Panc1 (cell line): ENCODE measurements at regions not wholly inside any gene's neighbourhood (a gene's known extent, or its start where the extent isn't known, plus 50 kb on each side); places are given as distances from the start of the nearest gene placed in this dataset.

Experiments
- ATAC-seq: fragments of 200-7000 bp; cut with Tn5 transposase; 2 replicates; pipeline ENCODE4 v1.9.1; 2020; ENCODE audit warnings: mild to moderate bottlenecking, moderate library complexity
- BruUV-seq: library from RNA; stranded (reverse); fragments of 400-500 nt; replicated peaks from 2 replicates; lab custom pipeline; 2021; lab: Mats Ljungman, UMichigan
- CTCF ChIA-PET: fragments of 300-600 bp; sonication (Branson Sonifier 250); formaldehyde crosslinking; loops from one replicate; lab custom pipeline; 2022; ENCODE audit warnings: antibody characterized with exemption; lab: Charles Lee
- POLR2A ChIA-PET: fragments of 300-600 bp; sonication (Branson Sonifier 250); formaldehyde crosslinking; loops from one replicate; lab custom pipeline; 2022; ENCODE audit warnings: antibody characterized with exemption; lab: Charles Lee
- DNase-seq: peaks from one replicate; pipeline ENCODE4 v3.0.0-alpha.2; 2010; ENCODE audit warnings: low read depth, low spot score
- H3K27ac ChIP-seq: 2 replicates; pipeline ENCODE4 v1.5.1; 2011; ENCODE audit warnings: mild to moderate bottlenecking, low read length, inconsistent platforms
- H3K27me3 ChIP-seq: fragments of 200-500 bp; sonication (Bioruptor generic); 2 replicates; pipeline ENCODE4 v1.6.0; 2014; ENCODE audit warnings: low read length, inconsistent platforms; ENCODE audit not compliant: control insufficient read depth, insufficient read depth
- H3K36me3 ChIP-seq: fragments of 200-500 bp; sonication (Bioruptor generic); 2 replicates; pipeline ENCODE4 v1.5.1; 2014; ENCODE audit warnings: inconsistent platforms, mild to moderate bottlenecking, low read length, moderate library complexity; ENCODE audit not compliant: control insufficient read depth, insufficient read depth
- H3K4me1 ChIP-seq: 2 replicates; pipeline ENCODE4 v1.5.1; 2011; ENCODE audit warnings: inconsistent platforms, mild to moderate bottlenecking, low read length, moderate library complexity; ENCODE audit not compliant: control insufficient read depth, insufficient read depth
- H3K4me3 ChIP-seq, 2 experiments: 2 replicates each; pipeline ENCODE4 v1.5.1; 2011 to 2012; ENCODE audit warnings: low read depth in 2 of 2, low read length in 2 of 2, mild to moderate bottlenecking in 2 of 2, inconsistent platforms in 1 of 2, moderate library complexity in 1 of 2
- H3K9me3 ChIP-seq: fragments of 200-500 bp; sonication (Bioruptor generic); 2 replicates; pipeline ENCODE4 v1.5.1; 2014; ENCODE audit warnings: low read depth, mild to moderate bottlenecking, inconsistent platforms, low read length, moderate library complexity; ENCODE audit not compliant: control insufficient read depth, insufficient read depth
- CTCF ChIP-seq: fragments of 450-650 bp; IDR thresholded peaks from 2 replicates; pipeline ENCODE4 v1.5.1; 2017; ENCODE audit warnings: mild to moderate bottlenecking
- POLR2AphosphoS5 ChIP-seq: IDR thresholded peaks from 2 replicates; pipeline ENCODE4 v1.6.1; 2012; ENCODE audit warnings: mild to moderate bottlenecking, low read depth, low read length, moderate library complexity
- REST ChIP-seq, 2 experiments: IDR thresholded peaks; 2 replicates each; pipeline ENCODE4 v1.6.1; 2011 to 2012; ENCODE audit warnings: low read depth in 2 of 2, control low read depth in 1 of 2, low read length in 1 of 2, mild to moderate bottlenecking in 1 of 2, moderate library complexity in 1 of 2; ENCODE audit not compliant: insufficient read depth in 1 of 2
- SIN3A ChIP-seq: IDR thresholded peaks from 2 replicates; pipeline ENCODE4 v1.6.1; 2012; ENCODE audit warnings: low read depth, mild to moderate bottlenecking, low read length, moderate library complexity, borderline replicate concordance; ENCODE audit not compliant: insufficient read depth
- TCF7L2 ChIP-seq: IDR thresholded peaks from 2 replicates; pipeline ENCODE4 v1.6.1; 2011; ENCODE audit warnings: mild to moderate bottlenecking, low read depth, low read length, inconsistent platforms
- in situ Hi-C: cut with HindIII; loops from 2 replicates; pipeline ENCODE4 v1.10.0; 2016; ENCODE audit warnings: low sequenced_read_pairs, low pct_unique_long_range_greater_than_20kb
- intact Hi-C: fragments of 100-400 bp; cut with micrococcal nuclease; formaldehyde crosslinking; loops from one replicate; pipeline ENCODE4 v1.10.0; 2022; ENCODE audit not compliant: unreplicated experiment

- ChIA-PET POLR2A (interaction anchor here (0.6 kb wide), 1 partner anchor 685 kb away, joined by 3 read pairs; no protein-coding TSS in a partner anchor), CTCF (no interaction called here)
- TF ChIP-seq SIN3A (no peak), POLR2AphosphoS5 (no peak), CTCF (no peak), REST (IDR thresholded peaks at IDR 0.05; ENCODE audit: insufficient read depth in 1 of 2, low read depth in 2 of 2, low read length in 1 of 2) (no peak), TCF7L2 (no peak)
- H3K4me1 ChIP-seq = no peaks in the 10 kb centered on the region
- DNase-seq (no peak), ATAC-seq (no peak)
- intact Hi-C loops = no loop called here
- no peaks in the 10 kb centered on the region for H3K9me3 ChIP-seq
- no peaks in the 10 kb centered on the region for H3K27me3 ChIP-seq
- no peaks in the 10 kb centered on the region for H3K36me3 ChIP-seq
- in situ Hi-C loops = no loop called here
- no peak overlapping the region for H3K4me3 ChIP-seq
- BruUV-seq = no TSS peak
- H3K27ac ChIP-seq = no peak overlapping the region
Observed at GRCh38 chr5:59988396-59988795, 94.9 kb upstream of the PDE4D start.

GRCh38 chr5:59976342-59976741, 82.8 kb upstream of the PDE4D start:
- ATAC-seq (no peak), DNase-seq (no peak)
- TF ChIP-seq POLR2AphosphoS5 (no peak), REST (IDR thresholded peaks at IDR 0.05; ENCODE audit: insufficient read depth in 1 of 2, low read depth in 2 of 2, low read length in 1 of 2) (no peak), SIN3A (no peak), CTCF (no peak), TCF7L2 (no peak)
- no peaks in the 10 kb centered on the region for H3K4me1 ChIP-seq
- ChIA-PET CTCF (no interaction called here), POLR2A (no interaction called here)
- no TSS peak for BruUV-seq
- no peaks in the 10 kb centered on the region for H3K36me3 ChIP-seq
- in situ Hi-C loops (no loop called here), intact Hi-C loops (no loop called here)
- H3K4me3 ChIP-seq = no peak overlapping the region
- H3K27me3 ChIP-seq = no peaks in the 10 kb centered on the region
- H3K27ac ChIP-seq = no peak overlapping the region
- H3K9me3 ChIP-seq = no peaks in the 10 kb centered on the region
